ENCODE measurements at regions not wholly inside any gene's neighbourhood (a gene's known extent, or its start where the extent isn't known, plus 50 kb on each side); places are given as distances from the start of the nearest gene placed in this dataset.
"Not testable (repeated sequence)": the region's sequence is repeated elsewhere in the genome, so short reads cannot be mapped to it uniquely, and the experiment has no call there.

GRCh38 chr11:122020902-122021301 is 95.1 kb downstream of the BLID start:
- no peak for DNase-seq (ENCODE audit: insufficient read length)
- no peak for TF ChIP-seq TAF1 (IDR thresholded peaks at IDR 0.05; ENCODE audit: borderline replicate concordance, low read depth, low read length)
- TF ChIP-seq POLR2AphosphoS5 (IDR thresholded peaks at IDR 0.05; ENCODE audit: low read depth, low read length), result no peak
- TF ChIP-seq POLR2A (IDR thresholded peaks at IDR 0.05; ENCODE audit: low read depth, low read length), result no peak
- FAIRE-seq, result no peak

DNA sequence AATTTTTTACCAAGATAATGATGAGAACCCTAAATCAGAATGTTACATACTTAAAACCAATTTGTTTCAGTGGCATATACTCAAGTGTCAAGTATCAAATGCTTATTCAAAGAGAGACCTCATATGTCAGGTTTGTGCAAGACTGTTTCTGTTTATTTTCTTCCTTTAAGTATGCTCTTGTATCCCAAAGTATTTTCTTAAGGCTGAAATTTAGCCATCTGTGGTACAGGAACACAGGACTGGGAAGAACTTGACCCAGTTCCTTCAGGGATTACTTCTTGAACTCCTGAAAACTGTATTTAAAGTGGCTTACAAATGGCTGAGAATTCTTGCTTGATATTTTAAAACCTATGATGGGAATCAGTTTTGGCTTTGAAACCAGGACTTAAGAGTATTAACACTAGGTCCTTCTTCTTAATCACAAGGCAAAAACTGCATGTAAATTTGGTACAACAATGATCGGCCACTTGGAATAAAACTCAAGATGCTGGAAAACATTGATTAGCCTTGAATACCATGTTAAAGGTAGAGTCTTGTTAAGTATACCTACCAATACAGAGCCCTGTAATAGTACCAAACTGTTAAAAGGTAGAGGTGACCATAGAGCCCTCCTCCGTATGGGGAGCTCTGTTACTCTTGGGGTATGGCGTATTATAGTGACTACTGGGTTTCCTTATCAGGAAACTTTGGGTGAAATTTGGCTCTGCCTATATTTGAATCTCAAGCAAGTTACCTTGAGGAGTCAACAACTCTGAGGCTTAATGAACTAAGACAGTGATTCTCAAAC is 95.9 kb downstream of the BLID start:
- FAIRE-seq (no peak), DNase-seq (ENCODE audit: insufficient read length) (no peak)
- TF ChIP-seq POLR2A (IDR thresholded peaks at IDR 0.05; ENCODE audit: low read depth, low read length), result no peak
- no peak for TF ChIP-seq POLR2AphosphoS5 (IDR thresholded peaks at IDR 0.05; ENCODE audit: low read depth, low read length)
- no peak for TF ChIP-seq TAF1 (IDR thresholded peaks at IDR 0.05; ENCODE audit: borderline replicate concordance, low read depth, low read length)

GRCh38 chr11:122007601-122008071 is 108.4 kb downstream of the BLID start:
- no peak for FAIRE-seq
- no peak for DNase-seq (ENCODE audit: insufficient read length)
- no peak for TF ChIP-seq TAF1 (IDR thresholded peaks at IDR 0.05; ENCODE audit: borderline replicate concordance, low read depth, low read length)
- no peak for TF ChIP-seq POLR2A (IDR thresholded peaks at IDR 0.05; ENCODE audit: low read depth, low read length)
- TF ChIP-seq POLR2AphosphoS5 (IDR thresholded peaks at IDR 0.05; ENCODE audit: low read depth, low read length), result no peak

DNA sequence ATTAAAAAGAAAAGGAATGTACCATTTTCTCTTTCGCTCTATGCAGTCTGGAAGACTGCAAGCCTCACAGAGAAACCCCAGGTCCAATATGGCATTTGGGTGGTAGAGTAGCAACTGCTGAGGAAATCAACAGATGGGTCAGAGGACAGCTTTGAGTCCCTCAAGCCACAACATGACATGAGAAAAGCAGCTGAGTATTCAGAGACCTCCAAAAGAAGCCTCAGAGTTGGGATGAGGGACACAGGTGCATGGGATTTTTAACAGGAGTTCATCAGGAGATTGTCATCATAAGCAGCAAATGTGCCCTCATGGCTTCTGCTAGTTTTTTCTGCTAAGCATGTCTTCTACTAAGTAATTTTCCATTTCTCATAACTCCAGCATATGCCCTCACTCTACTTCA is 111.6 kb downstream of the BLID start:
- no peak for TF ChIP-seq POLR2AphosphoS5 (IDR thresholded peaks at IDR 0.05; ENCODE audit: low read depth, low read length)
- no peak for TF ChIP-seq POLR2A (IDR thresholded peaks at IDR 0.05; ENCODE audit: low read depth, low read length)
- no peak for TF ChIP-seq TAF1 (IDR thresholded peaks at IDR 0.05; ENCODE audit: borderline replicate concordance, low read depth, low read length)
- FAIRE-seq (no peak), DNase-seq (ENCODE audit: insufficient read length) (no peak)

GRCh38 chr11:122002926-122003325 is 113.1 kb downstream of the BLID start:
- no peak for FAIRE-seq
- no peak for TF ChIP-seq TAF1 (IDR thresholded peaks at IDR 0.05; ENCODE audit: borderline replicate concordance, low read depth, low read length)
- TF ChIP-seq POLR2AphosphoS5 (IDR thresholded peaks at IDR 0.05; ENCODE audit: low read depth, low read length), result no peak
- TF ChIP-seq POLR2A (IDR thresholded peaks at IDR 0.05; ENCODE audit: low read depth, low read length), result no peak
- no peak for DNase-seq (ENCODE audit: insufficient read length)

DNA sequence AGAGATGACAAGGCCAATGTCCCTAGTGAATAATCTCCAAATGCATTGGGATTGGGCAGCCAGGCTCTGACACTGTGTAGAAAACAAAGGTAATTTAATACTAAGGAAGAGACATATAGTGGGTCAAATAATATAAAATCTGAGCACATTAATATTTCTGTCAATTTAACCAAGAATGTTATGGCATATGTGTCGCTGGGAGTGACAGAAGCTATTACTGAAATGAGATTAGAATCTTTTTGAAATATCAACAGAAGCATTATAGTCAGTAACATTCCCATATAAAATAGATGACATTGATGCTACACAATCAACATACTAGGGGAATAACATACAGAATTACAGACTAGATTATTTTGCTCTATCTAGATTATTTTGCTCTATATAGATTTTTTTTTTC is 114.0 kb downstream of the BLID start:
- FAIRE-seq, result no peak
- no peak for DNase-seq (ENCODE audit: insufficient read length)
- TF ChIP-seq POLR2AphosphoS5 (IDR thresholded peaks at IDR 0.05; ENCODE audit: low read depth, low read length), result no peak
- TF ChIP-seq TAF1 (IDR thresholded peaks at IDR 0.05; ENCODE audit: borderline replicate concordance, low read depth, low read length), result no peak
- no peak for TF ChIP-seq POLR2A (IDR thresholded peaks at IDR 0.05; ENCODE audit: low read depth, low read length)

DNA sequence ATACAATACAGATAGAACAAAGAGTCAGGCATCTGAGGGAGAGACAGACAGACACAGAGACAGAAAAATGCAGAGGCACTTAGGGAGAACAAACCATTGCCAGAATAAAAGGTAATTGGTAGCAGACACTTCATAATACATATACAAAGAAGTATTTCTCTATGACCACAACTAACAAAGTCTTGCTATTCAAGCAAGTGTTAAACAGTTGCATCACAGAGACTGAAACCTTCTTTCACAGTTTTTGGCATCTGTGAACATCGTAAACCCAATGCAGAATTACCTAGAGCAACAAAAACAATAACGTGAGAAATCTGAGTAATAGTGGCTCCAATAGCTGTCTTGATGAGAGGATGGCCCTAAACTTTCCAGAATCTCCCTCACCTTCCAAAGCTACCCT is 116.4 kb downstream of the BLID start:
- no peak for DNase-seq (ENCODE audit: insufficient read length)
- no peak for TF ChIP-seq POLR2A (IDR thresholded peaks at IDR 0.05; ENCODE audit: low read depth, low read length)
- TF ChIP-seq TAF1 (IDR thresholded peaks at IDR 0.05; ENCODE audit: borderline replicate concordance, low read depth, low read length), result no peak
- no peak for TF ChIP-seq POLR2AphosphoS5 (IDR thresholded peaks at IDR 0.05; ENCODE audit: low read depth, low read length)
- FAIRE-seq, result no peak

DNA sequence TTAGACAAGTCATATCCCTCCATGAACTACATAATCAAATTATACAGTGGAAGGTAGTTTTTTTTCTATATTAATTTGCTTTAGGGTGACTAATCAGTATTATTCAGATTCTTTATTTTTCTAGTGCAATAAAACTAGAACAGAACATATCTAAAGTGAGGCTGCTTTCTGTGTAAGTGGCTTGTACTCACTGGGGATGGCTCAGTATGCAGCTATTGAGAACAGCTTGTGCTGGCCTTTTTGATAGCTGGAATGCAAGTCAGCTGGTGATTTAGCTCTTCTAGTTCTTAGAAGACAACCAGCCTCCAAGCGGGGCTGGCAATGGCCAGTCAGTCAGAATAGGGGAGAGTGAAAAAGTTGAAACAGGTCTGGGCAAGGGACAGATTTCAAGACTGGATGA is 119.4 kb downstream of the BLID start:
- no peak for TF ChIP-seq POLR2AphosphoS5 (IDR thresholded peaks at IDR 0.05; ENCODE audit: low read depth, low read length)
- no peak for TF ChIP-seq TAF1 (IDR thresholded peaks at IDR 0.05; ENCODE audit: borderline replicate concordance, low read depth, low read length)
- no peak for TF ChIP-seq POLR2A (IDR thresholded peaks at IDR 0.05; ENCODE audit: low read depth, low read length)
- DNase-seq (ENCODE audit: insufficient read length) (no peak), FAIRE-seq (no peak)

DNA sequence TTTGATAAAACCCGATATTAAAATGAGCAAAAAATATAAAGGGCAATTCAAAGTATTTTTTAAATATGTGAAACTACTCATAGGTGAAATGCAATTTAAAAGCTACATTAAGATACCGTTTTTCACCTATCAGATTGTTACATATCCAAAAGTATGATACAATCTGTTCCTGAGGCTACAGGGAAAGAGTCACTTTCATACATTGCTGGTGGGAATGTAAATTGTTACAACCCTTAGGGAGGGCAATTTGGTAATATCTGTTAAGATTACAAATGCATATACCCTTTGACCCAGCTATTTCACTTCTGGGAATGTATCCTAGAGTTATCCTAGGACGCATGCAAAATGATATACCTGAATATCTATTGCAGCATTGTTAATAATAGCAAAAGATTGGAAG is 132.1 kb downstream of the BLID start:
- TF ChIP-seq TAF1 (IDR thresholded peaks at IDR 0.05; ENCODE audit: borderline replicate concordance, low read depth, low read length) (no peak), POLR2AphosphoS5 (IDR thresholded peaks at IDR 0.05; ENCODE audit: low read depth, low read length) (no peak), POLR2A (IDR thresholded peaks at IDR 0.05; ENCODE audit: low read depth, low read length) (no peak)
- DNase-seq (ENCODE audit: insufficient read length) (no peak), FAIRE-seq (no peak)

- not testable (repeated sequence) for FAIRE-seq; DNase-seq (ENCODE audit: insufficient read length)
Measured at GRCh38 chr11:121977914-121978313, 138.1 kb downstream of the BLID start.

- no peak for FAIRE-seq
- no peak for DNase-seq (ENCODE audit: insufficient read length)
Measured at GRCh38 chr11:121968638-121969037, 147.4 kb downstream of the BLID start.

GRCh38 chr11:121967131-121967704 is 148.8 kb downstream of the BLID start:
- no peak for FAIRE-seq
- TF ChIP-seq POLR2AphosphoS5 (IDR thresholded peaks at IDR 0.05; ENCODE audit: low read depth, low read length), result no peak
- no peak for TF ChIP-seq TAF1 (IDR thresholded peaks at IDR 0.05; ENCODE audit: borderline replicate concordance, low read depth, low read length)
- TF ChIP-seq POLR2A (IDR thresholded peaks at IDR 0.05; ENCODE audit: low read depth, low read length), result no peak
- no peak for DNase-seq (ENCODE audit: insufficient read length)

More at GRCh38 chr11:121968638-121969037, 147.4 kb downstream of the BLID start:
- TF ChIP-seq POLR2AphosphoS5 (IDR thresholded peaks at IDR 0.05; ENCODE audit: low read depth, low read length) (no peak), TAF1 (IDR thresholded peaks at IDR 0.05; ENCODE audit: borderline replicate concordance, low read depth, low read length) (no peak)
